A673 (cell line): ENCODE measurements at regions not wholly inside any gene's neighbourhood (a gene's known extent, or its start where the extent isn't known, plus 50 kb on each side); places are given as distances from the start of the nearest gene placed in this dataset.

Experiments used
- EZH2 ChIP-seq: fragments of 200-600 bp; sonication (generic); IDR thresholded peaks from 2 replicates; pipeline ENCODE4 v1.6.1; 2017; ENCODE audit warnings: borderline replicate concordance, low read depth, mild to moderate bottlenecking, mixed read lengths, antibody characterized with exemption, low read length; ENCODE audit not compliant: poor library complexity, severe bottlenecking
- TF ChIP-seq, protein P1 (sequence below): fragments of 300-800, 200-600 bp; sonication (generic); conservative IDR thresholded peaks from 2 replicates; pipeline ENCODE4 v1.5.1; 2017; ENCODE audit warnings: low read depth, mild to moderate bottlenecking, antibody characterized with exemption, low read length, moderate library complexity, mixed read lengths

DNA sequence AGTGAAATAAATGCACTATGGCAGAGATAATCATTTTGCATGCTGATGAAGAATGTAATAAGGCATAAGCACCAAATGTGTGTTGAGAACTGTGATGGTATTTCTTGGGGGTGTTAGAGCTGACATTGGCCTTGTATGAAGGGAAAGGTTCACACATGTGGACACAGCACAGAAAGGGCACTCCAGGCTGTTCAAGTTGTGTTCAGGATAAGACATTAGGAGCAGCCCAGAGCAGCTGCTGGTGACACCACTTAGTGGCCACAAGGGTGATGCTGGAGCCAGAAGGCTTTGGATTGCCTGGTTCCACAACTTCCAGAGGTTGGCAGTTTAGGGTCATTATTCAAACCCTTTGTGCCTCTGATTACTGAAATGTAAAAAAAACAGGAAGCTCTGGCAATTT lies 155.4 kb downstream of the GOLGA6L6 start:
- TF ChIP-seq, protein P1, sequence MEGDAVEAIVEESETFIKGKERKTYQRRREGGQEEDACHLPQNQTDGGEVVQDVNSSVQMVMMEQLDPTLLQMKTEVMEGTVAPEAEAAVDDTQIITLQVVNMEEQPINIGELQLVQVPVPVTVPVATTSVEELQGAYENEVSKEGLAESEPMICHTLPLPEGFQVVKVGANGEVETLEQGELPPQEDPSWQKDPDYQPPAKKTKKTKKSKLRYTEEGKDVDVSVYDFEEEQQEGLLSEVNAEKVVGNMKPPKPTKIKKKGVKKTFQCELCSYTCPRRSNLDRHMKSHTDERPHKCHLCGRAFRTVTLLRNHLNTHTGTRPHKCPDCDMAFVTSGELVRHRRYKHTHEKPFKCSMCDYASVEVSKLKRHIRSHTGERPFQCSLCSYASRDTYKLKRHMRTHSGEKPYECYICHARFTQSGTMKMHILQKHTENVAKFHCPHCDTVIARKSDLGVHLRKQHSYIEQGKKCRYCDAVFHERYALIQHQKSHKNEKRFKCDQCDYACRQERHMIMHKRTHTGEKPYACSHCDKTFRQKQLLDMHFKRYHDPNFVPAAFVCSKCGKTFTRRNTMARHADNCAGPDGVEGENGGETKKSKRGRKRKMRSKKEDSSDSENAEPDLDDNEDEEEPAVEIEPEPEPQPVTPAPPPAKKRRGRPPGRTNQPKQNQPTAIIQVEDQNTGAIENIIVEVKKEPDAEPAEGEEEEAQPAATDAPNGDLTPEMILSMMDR = no peak
- TF ChIP-seq EZH2 = no peak
